ENCODE measurements at regions not wholly inside any gene's neighbourhood (a gene's known extent, or its start where the extent isn't known, plus 50 kb on each side); places are given as distances from the start of the nearest gene placed in this dataset.

DNA sequence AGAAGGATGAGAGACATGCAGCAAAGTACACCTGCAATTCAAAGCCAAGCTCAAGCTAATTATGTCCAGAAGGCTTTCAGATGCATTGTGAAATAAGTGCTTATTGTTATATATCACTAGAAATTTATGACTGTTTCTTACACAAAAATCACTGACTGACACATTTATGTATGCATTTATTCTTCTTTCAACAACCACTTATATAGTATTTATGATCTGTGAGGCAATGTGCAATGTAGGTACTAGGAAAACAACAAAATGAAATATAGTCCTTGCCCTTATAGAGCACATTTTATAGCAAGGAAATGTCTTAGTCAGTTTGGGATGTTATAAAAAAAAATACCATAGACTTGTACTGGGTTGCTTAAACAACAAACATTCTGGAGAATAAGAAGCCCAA, 167.6 kb downstream of the YIPF5 start:
- Histone ChIP-seq H3K27me3 (no peaks in the 10 kb centered on the region), H3K27ac (no peak overlapping the region), H3K9me3 (no peaks in the 10 kb centered on the region), H3K36me3 (no peaks in the 10 kb centered on the region), H3K4me3 (no peak overlapping the region), H3K4me1 (no peaks in the 10 kb centered on the region)
- in situ Hi-C loops (cut with MboI; ENCODE audit: low sequenced_read_pairs in 4 of 4) (no loop called here), intact Hi-C loops (cut with DNase I; ENCODE audit: low total_unique reads) (no loop called here)
- no peak for ATAC-seq
- TF ChIP-seq, protein P1, sequence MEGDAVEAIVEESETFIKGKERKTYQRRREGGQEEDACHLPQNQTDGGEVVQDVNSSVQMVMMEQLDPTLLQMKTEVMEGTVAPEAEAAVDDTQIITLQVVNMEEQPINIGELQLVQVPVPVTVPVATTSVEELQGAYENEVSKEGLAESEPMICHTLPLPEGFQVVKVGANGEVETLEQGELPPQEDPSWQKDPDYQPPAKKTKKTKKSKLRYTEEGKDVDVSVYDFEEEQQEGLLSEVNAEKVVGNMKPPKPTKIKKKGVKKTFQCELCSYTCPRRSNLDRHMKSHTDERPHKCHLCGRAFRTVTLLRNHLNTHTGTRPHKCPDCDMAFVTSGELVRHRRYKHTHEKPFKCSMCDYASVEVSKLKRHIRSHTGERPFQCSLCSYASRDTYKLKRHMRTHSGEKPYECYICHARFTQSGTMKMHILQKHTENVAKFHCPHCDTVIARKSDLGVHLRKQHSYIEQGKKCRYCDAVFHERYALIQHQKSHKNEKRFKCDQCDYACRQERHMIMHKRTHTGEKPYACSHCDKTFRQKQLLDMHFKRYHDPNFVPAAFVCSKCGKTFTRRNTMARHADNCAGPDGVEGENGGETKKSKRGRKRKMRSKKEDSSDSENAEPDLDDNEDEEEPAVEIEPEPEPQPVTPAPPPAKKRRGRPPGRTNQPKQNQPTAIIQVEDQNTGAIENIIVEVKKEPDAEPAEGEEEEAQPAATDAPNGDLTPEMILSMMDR (IDR thresholded peaks at IDR 0.05 in 4 of 5, conservative IDR thresholded peaks at IDR 0.05 in 1 of 5), result no peak
- TF ChIP-seq POLR2A (IDR thresholded peaks at IDR 0.05), result no peak
- no peak for DNase-seq

DNA sequence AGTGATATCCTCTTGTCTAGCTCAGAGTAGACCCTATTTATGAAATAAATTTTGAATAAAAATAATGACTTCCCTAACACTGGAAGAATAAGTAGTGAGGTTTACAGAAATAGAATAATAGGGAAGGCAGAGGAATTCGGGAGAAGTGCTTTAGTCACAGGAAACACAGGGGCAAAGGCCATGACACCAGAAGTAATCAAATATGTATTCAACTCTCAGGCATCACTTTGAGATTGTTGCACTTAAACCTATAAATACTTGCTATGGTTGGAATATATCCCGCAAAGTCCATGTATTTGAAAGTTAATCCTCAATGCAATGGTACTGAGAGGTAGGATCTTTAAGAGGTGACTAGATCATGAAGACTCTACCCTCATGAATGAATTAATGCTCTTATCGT, 166.8 kb downstream of the YIPF5 start:
- DNase-seq, result no peak
- no peak overlapping the region for H3K4me3 ChIP-seq
- in situ Hi-C loops (cut with MboI; ENCODE audit: low sequenced_read_pairs in 4 of 4) (no loop called here), intact Hi-C loops (cut with DNase I; ENCODE audit: low total_unique reads) (no loop called here)
- ATAC-seq, result no peak
- no peaks in the 10 kb centered on the region for H3K27me3 ChIP-seq
- no peaks in the 10 kb centered on the region for H3K36me3 ChIP-seq
- H3K9me3 ChIP-seq, result no peaks in the 10 kb centered on the region
- no peaks in the 10 kb centered on the region for H3K4me1 ChIP-seq
- no peak overlapping the region for H3K27ac ChIP-seq
- no peak for TF ChIP-seq POLR2A (IDR thresholded peaks at IDR 0.05)
- TF ChIP-seq, protein P1 (IDR thresholded peaks at IDR 0.05 in 4 of 5, conservative IDR thresholded peaks at IDR 0.05 in 1 of 5), result no peak

DNA sequence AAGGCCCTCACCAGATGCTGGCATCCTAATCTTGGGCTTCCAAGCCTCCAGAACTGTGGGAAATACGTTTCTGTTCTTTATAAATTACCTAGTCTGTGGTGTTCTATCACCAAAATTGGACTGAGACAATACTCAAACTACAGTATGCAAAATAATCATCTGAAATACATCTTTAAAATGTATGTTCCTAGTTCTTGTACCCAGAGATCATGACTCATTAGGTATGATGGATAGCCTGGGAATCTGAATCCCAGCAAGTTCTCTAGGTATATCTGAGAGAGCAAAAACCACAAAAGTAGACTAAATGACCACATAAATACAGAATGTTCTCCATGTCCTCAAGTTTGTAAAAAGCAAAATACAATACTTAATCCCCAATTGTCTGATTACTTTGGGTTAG, 166.3 kb downstream of the YIPF5 start:
- intact Hi-C loops (cut with DNase I; ENCODE audit: low total_unique reads), result no loop called here
- in situ Hi-C loops (cut with MboI; ENCODE audit: low sequenced_read_pairs in 4 of 4), result no loop called here

DNA sequence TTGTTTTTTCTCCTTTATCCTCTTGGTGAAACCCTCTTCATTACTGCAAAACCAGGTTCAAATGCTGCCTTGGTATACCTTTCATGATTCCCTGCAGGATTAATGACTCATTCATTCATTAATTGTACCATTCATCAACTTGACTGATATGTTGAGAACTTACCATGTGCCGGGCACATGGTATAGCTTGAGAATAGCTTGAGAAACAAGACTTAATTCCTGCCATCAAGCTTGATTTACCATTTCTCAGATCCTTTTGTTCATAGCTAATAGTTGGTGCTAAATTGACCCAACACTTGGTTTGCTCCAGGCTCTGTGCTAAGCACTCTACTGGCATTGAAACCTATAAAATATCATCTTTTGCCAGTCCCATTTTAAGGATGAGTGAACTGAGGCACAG, 165.7 kb downstream of the YIPF5 start:
- Histone ChIP-seq H3K36me3 (no peaks in the 10 kb centered on the region), H3K9me3 (no peaks in the 10 kb centered on the region), H3K4me1 (no peaks in the 10 kb centered on the region), H3K27ac (no peak overlapping the region), H3K27me3 (no peaks in the 10 kb centered on the region), H3K4me3 (no peak overlapping the region)
- no peak for TF ChIP-seq POLR2A (IDR thresholded peaks at IDR 0.05)
- TF ChIP-seq, protein P1 (IDR thresholded peaks at IDR 0.05 in 4 of 5, conservative IDR thresholded peaks at IDR 0.05 in 1 of 5), result no peak
- intact Hi-C loops (cut with DNase I; ENCODE audit: low total_unique reads), result no loop called here
- in situ Hi-C loops (cut with MboI; ENCODE audit: low sequenced_read_pairs in 4 of 4), result no loop called here
- ATAC-seq (no peak), DNase-seq (no peak)

More for the DNA sequence above, 166.3 kb downstream of the YIPF5 start:
- H3K9me3 ChIP-seq, result no peaks in the 10 kb centered on the region
- H3K27ac ChIP-seq, result no peak overlapping the region
- ATAC-seq (no peak), DNase-seq (no peak)
- TF ChIP-seq, protein P1 (IDR thresholded peaks at IDR 0.05 in 4 of 5, conservative IDR thresholded peaks at IDR 0.05 in 1 of 5), result no peak
- no peak for TF ChIP-seq POLR2A (IDR thresholded peaks at IDR 0.05)
- H3K36me3 ChIP-seq, result no peaks in the 10 kb centered on the region
- no peaks in the 10 kb centered on the region for H3K27me3 ChIP-seq
- H3K4me1 ChIP-seq, result no peaks in the 10 kb centered on the region
- no peak overlapping the region for H3K4me3 ChIP-seq

DNA sequence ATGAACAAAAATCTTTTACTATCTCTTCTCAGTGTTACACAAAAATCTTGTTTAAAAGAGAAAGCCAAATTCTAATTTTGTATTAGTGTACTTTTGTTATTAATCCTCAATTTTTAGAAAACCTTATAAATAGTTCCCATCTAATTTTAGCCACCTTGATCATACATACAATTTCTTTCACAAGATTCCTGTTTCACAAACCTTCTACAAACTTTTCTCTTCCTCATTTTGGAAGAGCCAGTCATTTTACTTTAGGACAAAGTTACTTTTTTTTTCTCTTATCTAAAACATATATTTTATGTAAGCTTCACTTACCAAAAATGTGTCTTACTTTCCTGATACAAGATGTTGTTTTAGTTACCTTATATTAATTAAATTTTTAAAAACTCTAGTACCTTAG, 161.3 kb downstream of the YIPF5 start:
- TF ChIP-seq, protein P1 (IDR thresholded peaks at IDR 0.05 in 4 of 5, conservative IDR thresholded peaks at IDR 0.05 in 1 of 5), result no peak
- no peak for TF ChIP-seq POLR2A (IDR thresholded peaks at IDR 0.05)
- intact Hi-C loops (cut with DNase I; ENCODE audit: low total_unique reads) (no loop called here), in situ Hi-C loops (cut with MboI; ENCODE audit: low sequenced_read_pairs in 4 of 4) (no loop called here)
- no peaks in the 10 kb centered on the region for H3K36me3 ChIP-seq
- DNase-seq (no peak), ATAC-seq (no peak)
- no peak overlapping the region for H3K27ac ChIP-seq
- H3K4me3 ChIP-seq, result no peak overlapping the region
- no peaks in the 10 kb centered on the region for H3K27me3 ChIP-seq
- no peaks in the 10 kb centered on the region for H3K4me1 ChIP-seq
- no peaks in the 10 kb centered on the region for H3K9me3 ChIP-seq
